ENCODE measurements at regions not wholly inside any gene's neighbourhood (a gene's known extent, or its start where the extent isn't known, plus 50 kb on each side); places are given as distances from the start of the nearest gene placed in this dataset.
"Not testable (repeated sequence)": the region's sequence is repeated elsewhere in the genome, so short reads cannot be mapped to it uniquely, and the experiment has no call there.

- H3K4ac ChIP-seq (ENCODE audit: low read depth, low read length): no peak overlapping the region
- no peak overlapping the region for H2AK5ac ChIP-seq (ENCODE audit: low read length)
- no peak overlapping the region for H3K23ac ChIP-seq (ENCODE audit: low read length)
- H3K4me3 ChIP-seq (ENCODE audit: low read depth, low read length): no peak overlapping the region
- no peak overlapping the region for H3K4me2 ChIP-seq (ENCODE audit: low read length)
- no peak overlapping the region for H2BK5ac ChIP-seq (ENCODE audit: low read depth, low read length, poor library complexity)
- H3K79me2 ChIP-seq (ENCODE audit: control insufficient read depth, insufficient read depth, low read length, poor library complexity): no peaks in the 10 kb centered on the region
- no peak for DNase-seq
- H3K4me1 ChIP-seq (ENCODE audit: control insufficient read depth in 1 of 2, insufficient read depth in 2 of 2, low read length in 2 of 2): no peaks in the 10 kb centered on the region
- H4K12ac ChIP-seq (ENCODE audit: low read depth, low read length): no peak overlapping the region
- no peaks in the 10 kb centered on the region for H3K79me1 ChIP-seq (ENCODE audit: low read length)
- H3K27ac ChIP-seq (ENCODE audit: low read depth, low read length): no peak overlapping the region
- no peak overlapping the region for H4K8ac ChIP-seq (ENCODE audit: low read depth, low read length)
- no peak overlapping the region for H2BK12ac ChIP-seq (ENCODE audit: low read length)
- H3K9me3 ChIP-seq (ENCODE audit: insufficient read depth, low read depth, low read length): no peaks in the 10 kb centered on the region
- H2AFZ ChIP-seq (ENCODE audit: insufficient read depth, low read length, poor library complexity): no peak overlapping the region
- no peak overlapping the region for H2BK120ac ChIP-seq (ENCODE audit: insufficient read depth, low read length, poor library complexity)
- no peaks in the 10 kb centered on the region for H3K27me3 ChIP-seq (ENCODE audit: insufficient read depth, low read length)
- H3K36me3 ChIP-seq (ENCODE audit: control insufficient read depth in 1 of 2, insufficient read depth in 2 of 2, low read length in 2 of 2): no peaks in the 10 kb centered on the region
- no peak overlapping the region for H3K9ac ChIP-seq (ENCODE audit: low read length)
- H4K91ac ChIP-seq (ENCODE audit: low read depth, low read length): no peak overlapping the region
- H3K14ac ChIP-seq (ENCODE audit: low read length): no peak overlapping the region
- H3K18ac ChIP-seq (ENCODE audit: low read length): no peak overlapping the region
These were observed 54.3 kb upstream of the ERO1B start for GRCh38 chr1:236336084-236336483.

- not testable (repeated sequence) for H3K4me1 ChIP-seq (ENCODE audit: control insufficient read depth in 1 of 2, insufficient read depth in 2 of 2, low read length in 2 of 2); H3K18ac ChIP-seq (ENCODE audit: low read length); DNase-seq; H3K14ac ChIP-seq (ENCODE audit: low read length); H4K8ac ChIP-seq (ENCODE audit: low read depth, low read length); H2BK120ac ChIP-seq (ENCODE audit: insufficient read depth, low read length, poor library complexity); H3K9me3 ChIP-seq (ENCODE audit: insufficient read depth, low read depth, low read length); H4K12ac ChIP-seq (ENCODE audit: low read depth, low read length); H3K23ac ChIP-seq (ENCODE audit: low read length); H2AFZ ChIP-seq (ENCODE audit: insufficient read depth, low read length, poor library complexity); H3K4ac ChIP-seq (ENCODE audit: low read depth, low read length); H3K79me2 ChIP-seq (ENCODE audit: control insufficient read depth, insufficient read depth, low read length, poor library complexity); H3K4me3 ChIP-seq (ENCODE audit: low read depth, low read length); H3K4me2 ChIP-seq (ENCODE audit: low read length); H3K27me3 ChIP-seq (ENCODE audit: insufficient read depth, low read length); H3K9ac ChIP-seq (ENCODE audit: low read length); H2BK12ac ChIP-seq (ENCODE audit: low read length); H3K36me3 ChIP-seq (ENCODE audit: control insufficient read depth in 1 of 2, insufficient read depth in 2 of 2, low read length in 2 of 2); H3K27ac ChIP-seq (ENCODE audit: low read depth, low read length); H2AK5ac ChIP-seq (ENCODE audit: low read length); H2BK5ac ChIP-seq (ENCODE audit: low read depth, low read length, poor library complexity); H4K91ac ChIP-seq (ENCODE audit: low read depth, low read length); H3K79me1 ChIP-seq (ENCODE audit: low read length)
- no CpG with 5 or more reads among the region's 6 CpGs for WGBS (ENCODE audit: extremely low coverage, insufficient coverage, insufficient read length)
These were observed 53.9 kb upstream of the ERO1B start for GRCh38 chr1:236335633-236336032.

GRCh38 chr1:236334893-236335545 is 53.3 kb upstream of the ERO1B start:
- no CpG with 5 or more reads among the region's 10 CpGs for WGBS (ENCODE audit: extremely low coverage, insufficient coverage, insufficient read length)

GRCh38 chr1:236332092-236332758 is 50.5 kb upstream of the ERO1B start:
- peak in 1 of 2 donors; percentile 15 for DNase-seq
- no peak overlapping the region for H4K12ac ChIP-seq (ENCODE audit: low read depth, low read length)
- no peak overlapping the region for H2BK5ac ChIP-seq (ENCODE audit: low read depth, low read length, poor library complexity)
- no peaks in the 10 kb centered on the region for H3K79me1 ChIP-seq (ENCODE audit: low read length)
- no peak overlapping the region for H3K4me3 ChIP-seq (ENCODE audit: low read depth, low read length)
- no peak overlapping the region for H3K4me2 ChIP-seq (ENCODE audit: low read length)
- no peak overlapping the region for H2AK5ac ChIP-seq (ENCODE audit: low read length)
- H3K4ac ChIP-seq (ENCODE audit: low read depth, low read length): no peak overlapping the region
- no peak overlapping the region for H2BK12ac ChIP-seq (ENCODE audit: low read length)
- no peaks in the 10 kb centered on the region for H3K9me3 ChIP-seq (ENCODE audit: insufficient read depth, low read depth, low read length)
- no peaks in the 10 kb centered on the region for H3K4me1 ChIP-seq (ENCODE audit: control insufficient read depth in 1 of 2, insufficient read depth in 2 of 2, low read length in 2 of 2)
- H2AFZ ChIP-seq (ENCODE audit: insufficient read depth, low read length, poor library complexity): no peak overlapping the region
- H3K23ac ChIP-seq (ENCODE audit: low read length): no peak overlapping the region
- no CpG with 5 or more reads among the region's 16 CpGs for WGBS (ENCODE audit: extremely low coverage, insufficient coverage, insufficient read length)
- H3K79me2 ChIP-seq (ENCODE audit: control insufficient read depth, insufficient read depth, low read length, poor library complexity): no peaks in the 10 kb centered on the region
- H3K9ac ChIP-seq (ENCODE audit: low read length): no peak overlapping the region
- H2BK120ac ChIP-seq (ENCODE audit: insufficient read depth, low read length, poor library complexity): no peak overlapping the region
- H3K14ac ChIP-seq (ENCODE audit: low read length): no peak overlapping the region
- no peaks in the 10 kb centered on the region for H3K27me3 ChIP-seq (ENCODE audit: insufficient read depth, low read length)
- no peak overlapping the region for H4K91ac ChIP-seq (ENCODE audit: low read depth, low read length)
- no peak overlapping the region for H3K27ac ChIP-seq (ENCODE audit: low read depth, low read length)
- no peak overlapping the region for H3K18ac ChIP-seq (ENCODE audit: low read length)
- no peaks in the 10 kb centered on the region for H3K36me3 ChIP-seq (ENCODE audit: control insufficient read depth in 1 of 2, insufficient read depth in 2 of 2, low read length in 2 of 2)
- H4K8ac ChIP-seq (ENCODE audit: low read depth, low read length): no peak overlapping the region

More at GRCh38 chr1:236334893-236335545, 53.3 kb upstream of the ERO1B start:
- H3K4me1 ChIP-seq (ENCODE audit: control insufficient read depth in 1 of 2, insufficient read depth in 2 of 2, low read length in 2 of 2): no peaks in the 10 kb centered on the region
- H3K27ac ChIP-seq (ENCODE audit: low read depth, low read length): no peak overlapping the region
- H2AFZ ChIP-seq (ENCODE audit: insufficient read depth, low read length, poor library complexity): no peak overlapping the region
- H3K4ac ChIP-seq (ENCODE audit: low read depth, low read length): no peak overlapping the region
- no peak overlapping the region for H2BK12ac ChIP-seq (ENCODE audit: low read length)
- H2AK5ac ChIP-seq (ENCODE audit: low read length): no peak overlapping the region
- no peak overlapping the region for H4K12ac ChIP-seq (ENCODE audit: low read depth, low read length)
- H3K4me2 ChIP-seq (ENCODE audit: low read length): no peak overlapping the region
- H3K36me3 ChIP-seq (ENCODE audit: control insufficient read depth in 1 of 2, insufficient read depth in 2 of 2, low read length in 2 of 2): no peaks in the 10 kb centered on the region
- no peaks in the 10 kb centered on the region for H3K79me2 ChIP-seq (ENCODE audit: control insufficient read depth, insufficient read depth, low read length, poor library complexity)
- H3K18ac ChIP-seq (ENCODE audit: low read length): no peak overlapping the region
- H3K9me3 ChIP-seq (ENCODE audit: insufficient read depth, low read depth, low read length): no peaks in the 10 kb centered on the region
- no peaks in the 10 kb centered on the region for H3K79me1 ChIP-seq (ENCODE audit: low read length)
- no peak overlapping the region for H4K91ac ChIP-seq (ENCODE audit: low read depth, low read length)
- no peak overlapping the region for H2BK5ac ChIP-seq (ENCODE audit: low read depth, low read length, poor library complexity)
- H3K14ac ChIP-seq (ENCODE audit: low read length): no peak overlapping the region
- no peaks in the 10 kb centered on the region for H3K27me3 ChIP-seq (ENCODE audit: insufficient read depth, low read length)
- no peak overlapping the region for H3K9ac ChIP-seq (ENCODE audit: low read length)
- H2BK120ac ChIP-seq (ENCODE audit: insufficient read depth, low read length, poor library complexity): no peak overlapping the region
- H4K8ac ChIP-seq (ENCODE audit: low read depth, low read length): no peak overlapping the region
- no peak overlapping the region for H3K23ac ChIP-seq (ENCODE audit: low read length)
- no peak overlapping the region for H3K4me3 ChIP-seq (ENCODE audit: low read depth, low read length)
- DNase-seq: no peak
